B cell (primary cell): ENCODE measurements at regions not wholly inside any gene's neighbourhood (a gene's known extent, or its start where the extent isn't known, plus 50 kb on each side); places are given as distances from the start of the nearest gene placed in this dataset.

Experiments
- ATAC-seq: fragments of 200-7000 bp; cut with Tn5 transposase; one replicate; pipeline ENCODE4 v1.10.0; 2021; ENCODE audit warnings: low read depth, mild to moderate bottlenecking, moderate number of reproducible peaks, moderate library complexity
- CTCF ChIA-PET: fragments of 350-600 bp; sonication (Branson Sonifier 250); formaldehyde crosslinking; loops from one replicate; lab custom pipeline; 2021; ENCODE audit warnings: antibody characterized with exemption, inconsistent platforms; lab: Charles Lee
- POLR2A ChIA-PET: fragments of 350-600 bp; sonication (Branson Sonifier 250); formaldehyde crosslinking; loops from one replicate; lab custom pipeline; 2021; ENCODE audit warnings: antibody characterized with exemption; lab: Charles Lee
- DNase-seq: peaks from one replicate; pipeline ENCODE4 v3.0.0; 2013
- H2AFZ ChIP-seq: 2 replicates; pipeline ENCODE4 v1.6.1; 2012; ENCODE audit warnings: mild to moderate bottlenecking, low read depth, low read length; ENCODE audit not compliant: insufficient read depth, poor library complexity, severe bottlenecking
- H3K27ac ChIP-seq, 2 donors: 1 replicate in 1 of 2; 2 replicates in 1 of 2; pipeline ENCODE4 v1.5.1; 2012 to 2013; ENCODE audit warnings: low read length in 2 of 2, mild to moderate bottlenecking in 2 of 2, moderate library complexity in 1 of 2
- H3K27me3 ChIP-seq, 4 experiments: fragments of 200-600 bp in 1 of 4; sonication (generic) in 1 of 4; replicated peaks in 1 of 4; 1 replicate in 2 of 4; 2 replicates in 2 of 4; pipeline versions ENCODE4 v1.6.1 to v1.7.0; 2013 to 2016; ENCODE audit warnings: low read length in 3 of 4, mild to moderate bottlenecking in 2 of 4, mixed read lengths in 1 of 4, moderate library complexity in 1 of 4; ENCODE audit not compliant: insufficient read depth in 4 of 4, control insufficient read depth in 3 of 4; ENCODE audit errors: control extremely low read depth in 1 of 4
- H3K36me3 ChIP-seq, 2 experiments: replicated peaks in 1 of 2; 1 replicate in 1 of 2; 2 replicates in 1 of 2; pipeline versions ENCODE4 v1.6.1 to v1.7.1; 2013; ENCODE audit warnings: low read length in 1 of 2; ENCODE audit not compliant: insufficient read depth in 2 of 2, control insufficient read depth in 1 of 2; ENCODE audit errors: control extremely low read depth in 1 of 2, extremely low read depth in 1 of 2
- H3K4me1 ChIP-seq, 2 donors: fragments of 200-600 bp in 1 of 2; sonication (generic) in 1 of 2; 1 replicate in 1 of 2; 2 replicates in 1 of 2; pipeline versions ENCODE4 v1.5.1 to v1.6.1; 2013 to 2017; ENCODE audit warnings: low read length in 2 of 2; ENCODE audit not compliant: control insufficient read depth in 2 of 2, insufficient read depth in 2 of 2
- H3K4me2 ChIP-seq: replicated peaks from 2 replicates; pipeline ENCODE3; 2012; ENCODE audit warnings: mild to moderate bottlenecking, low read depth, low read length; ENCODE audit not compliant: poor library complexity, severe bottlenecking
- H3K4me3 ChIP-seq, 5 experiments: fragments of 200-600 bp in 1 of 5; sonication (generic) in 1 of 5; 1 replicate in 3 of 5; 2 replicates in 2 of 5; pipeline versions ENCODE4 v1.5.1 to v1.7.0; 2011 to 2016; ENCODE audit warnings: low read length in 4 of 5, mild to moderate bottlenecking in 4 of 5, low read depth in 2 of 5, control low read depth in 1 of 5, moderate library complexity in 1 of 5; ENCODE audit not compliant: insufficient read depth in 1 of 5; ENCODE audit errors: control extremely low read depth in 1 of 5, extremely low read depth in 1 of 5
- H3K79me2 ChIP-seq: fragments of 200-600 bp; sonication (generic); one replicate; pipeline ENCODE4 v1.6.0; 2016; ENCODE audit warnings: low read length; ENCODE audit not compliant: control insufficient read depth, insufficient read depth
- H3K9ac ChIP-seq: fragments of 200-600 bp; sonication (generic); 2 replicates; pipeline ENCODE4 v1.6.1; 2017; ENCODE audit warnings: mild to moderate bottlenecking, low read length, moderate library complexity
- H3K9me3 ChIP-seq, 3 donors: one replicate each; pipeline versions ENCODE4 v1.6.1 to v1.7.1; 2013; ENCODE audit warnings: low read length in 2 of 3; ENCODE audit not compliant: control insufficient read depth in 2 of 3, insufficient read depth in 1 of 3; ENCODE audit errors: control extremely low read depth in 1 of 3
- H4K20me1 ChIP-seq: 2 replicates; pipeline ENCODE4 v1.6.0; 2012; ENCODE audit warnings: mild to moderate bottlenecking, low read length; ENCODE audit not compliant: insufficient read depth, control insufficient read depth, poor library complexity, severe bottlenecking
- H3K27ac Mint-ChIP-seq: one replicate; pipeline ENCODE4 v1.8.0; 2021; ENCODE audit warnings: mixed read lengths
- H3K27me3 Mint-ChIP-seq: one replicate; pipeline ENCODE4 v1.8.0; 2021; ENCODE audit warnings: mixed read lengths
- H3K4me1 Mint-ChIP-seq: one replicate; pipeline ENCODE4 v1.8.0; 2021; ENCODE audit warnings: mixed read lengths
- H3K4me3 Mint-ChIP-seq: one replicate; pipeline ENCODE4 v1.8.0; 2021; ENCODE audit warnings: mixed read lengths
- H3K9me3 Mint-ChIP-seq: one replicate; pipeline ENCODE4 v1.8.0; 2022; ENCODE audit warnings: mixed read lengths; ENCODE audit not compliant: insufficient read depth
- EZH2 ChIP-seq: IDR thresholded peaks from 2 replicates; pipeline ENCODE4 v1.6.1; 2012; ENCODE audit warnings: borderline replicate concordance, low read depth, mild to moderate bottlenecking, moderate library complexity, low read length; ENCODE audit not compliant: insufficient read depth, poor library complexity, severe bottlenecking
- WGBS: methylation state at CpG from one replicate; pipeline ENCODE4 v1.1.5; 2013; ENCODE audit warnings: missing lambda C conversion rate; ENCODE audit not compliant: insufficient coverage; 5-methylcytosine and 5-hydroxymethylcytosine counted together
- intact Hi-C: fragments of 100-400 bp; cut with micrococcal nuclease; formaldehyde crosslinking; loops from one replicate; pipeline ENCODE4 v1.10.0; 2022
- TF ChIP-seq, protein P1 (sequence below): fragments of 200-600 bp; IDR thresholded peaks from one replicate; pipeline ENCODE4 v1.8.0; 2022; ENCODE audit warnings: antibody characterized with exemption, mild to moderate bottlenecking

- Mint-ChIP-seq H3K9me3 (peaks cover 3% of the 10 kb centered on the region), H3K27ac (no peak overlapping the region)
- WGBS = no CpG with 5 or more reads among the region's 6 CpGs
These were observed 456.2 kb downstream of the ADAMTS20 start for GRCh38 chr12:43095669-43096280.

DNA sequence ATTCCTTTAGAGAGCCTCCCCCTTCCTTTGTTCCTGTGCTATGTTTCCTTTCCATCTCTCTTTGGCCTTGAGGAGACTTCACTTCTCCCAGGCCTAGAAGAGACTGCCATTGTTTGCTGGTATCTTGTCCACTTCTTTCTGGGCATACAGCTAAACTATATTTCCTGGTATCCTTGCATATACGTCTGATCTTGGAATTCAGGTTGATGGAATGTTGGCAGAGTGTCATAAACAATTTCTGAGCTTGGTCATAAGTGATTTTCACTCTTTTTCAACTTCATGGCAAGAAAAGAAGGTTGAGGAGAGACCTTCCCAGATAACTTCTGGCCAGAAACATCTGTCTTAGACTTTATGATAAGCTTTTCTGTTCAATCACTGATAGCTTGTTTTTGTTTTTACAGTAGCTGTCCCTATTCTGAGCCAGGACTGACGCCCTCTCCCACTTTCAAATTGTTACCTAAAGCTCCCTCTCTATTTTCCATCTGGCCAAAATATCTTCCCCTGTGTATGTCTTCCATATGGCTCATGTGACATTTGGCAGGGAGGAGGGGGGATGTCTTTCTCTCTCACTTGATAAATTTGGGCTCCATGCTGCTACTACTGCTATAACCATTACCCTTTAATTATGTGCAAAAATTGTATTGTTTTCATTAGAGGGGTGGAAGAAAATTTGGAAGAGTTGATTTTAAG is 457.0 kb downstream of the ADAMTS20 start:
- Histone ChIP-seq H3K79me2 (no peaks in the 10 kb centered on the region), H3K4me2 (no peak overlapping the region), H3K4me1 (no peaks in the 10 kb centered on the region), H3K27me3 (no peaks in the 10 kb centered on the region), H3K36me3 (no peaks in the 10 kb centered on the region), H3K9me3 (no peaks in the 10 kb centered on the region), H4K20me1 (no peaks in the 10 kb centered on the region), H3K4me3 (no peak overlapping the region), H3K9ac (no peak overlapping the region), H2AFZ (no peak overlapping the region), H3K27ac (no peak overlapping the region)
- POLR2A ChIA-PET = no interaction called here
- no peak overlapping the region for H3K4me3 Mint-ChIP-seq
- ATAC-seq (no peak), DNase-seq (no peak)
- no peaks in the 10 kb centered on the region for H3K27me3 Mint-ChIP-seq
- H3K4me1 Mint-ChIP-seq = no peaks in the 10 kb centered on the region
- CTCF ChIA-PET = no interaction called here
- TF ChIP-seq, protein P1, sequence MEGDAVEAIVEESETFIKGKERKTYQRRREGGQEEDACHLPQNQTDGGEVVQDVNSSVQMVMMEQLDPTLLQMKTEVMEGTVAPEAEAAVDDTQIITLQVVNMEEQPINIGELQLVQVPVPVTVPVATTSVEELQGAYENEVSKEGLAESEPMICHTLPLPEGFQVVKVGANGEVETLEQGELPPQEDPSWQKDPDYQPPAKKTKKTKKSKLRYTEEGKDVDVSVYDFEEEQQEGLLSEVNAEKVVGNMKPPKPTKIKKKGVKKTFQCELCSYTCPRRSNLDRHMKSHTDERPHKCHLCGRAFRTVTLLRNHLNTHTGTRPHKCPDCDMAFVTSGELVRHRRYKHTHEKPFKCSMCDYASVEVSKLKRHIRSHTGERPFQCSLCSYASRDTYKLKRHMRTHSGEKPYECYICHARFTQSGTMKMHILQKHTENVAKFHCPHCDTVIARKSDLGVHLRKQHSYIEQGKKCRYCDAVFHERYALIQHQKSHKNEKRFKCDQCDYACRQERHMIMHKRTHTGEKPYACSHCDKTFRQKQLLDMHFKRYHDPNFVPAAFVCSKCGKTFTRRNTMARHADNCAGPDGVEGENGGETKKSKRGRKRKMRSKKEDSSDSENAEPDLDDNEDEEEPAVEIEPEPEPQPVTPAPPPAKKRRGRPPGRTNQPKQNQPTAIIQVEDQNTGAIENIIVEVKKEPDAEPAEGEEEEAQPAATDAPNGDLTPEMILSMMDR = no peak
- no peak for TF ChIP-seq EZH2
- H3K27ac Mint-ChIP-seq = no peak overlapping the region
- H3K9me3 Mint-ChIP-seq = peaks cover 3% of the 10 kb centered on the region
- intact Hi-C loops = no loop called here
- no CpG with 5 or more reads among the region's 2 CpGs for WGBS

More at GRCh38 chr12:43095669-43096280, 456.2 kb downstream of the ADAMTS20 start:
- no peak overlapping the region for H3K4me3 Mint-ChIP-seq
- no peaks in the 10 kb centered on the region for H3K79me2 ChIP-seq
- CTCF ChIA-PET = no interaction called here
- H3K9me3 ChIP-seq = no peaks in the 10 kb centered on the region
- no peak overlapping the region for H2AFZ ChIP-seq
- intact Hi-C loops = no loop called here
- POLR2A ChIA-PET = no interaction called here
- H3K4me1 ChIP-seq = no peaks in the 10 kb centered on the region
- no peaks in the 10 kb centered on the region for H3K27me3 Mint-ChIP-seq
- no peak overlapping the region for H3K4me2 ChIP-seq
- DNase-seq = no peak
- TF ChIP-seq EZH2 = no peak
- TF ChIP-seq, protein P1 = no peak
- H4K20me1 ChIP-seq = no peaks in the 10 kb centered on the region
- ATAC-seq = no peak
- no peak overlapping the region for H3K4me3 ChIP-seq
- no peaks in the 10 kb centered on the region for H3K27me3 ChIP-seq
- H3K4me1 Mint-ChIP-seq = no peaks in the 10 kb centered on the region
- H3K9ac ChIP-seq = no peak overlapping the region
- no peaks in the 10 kb centered on the region for H3K36me3 ChIP-seq
- no peak overlapping the region for H3K27ac ChIP-seq
